Activated naive CD4-positive, alpha-beta T cell treated with anti-CD3 and anti-CD28 coated beads, Interleukin-2, amount 10 ng/mL, durations not matched to agents 7 days and 5 days (primary cell): ENCODE measurements at regions not wholly inside any gene's neighbourhood (a gene's known extent, or its start where the extent isn't known, plus 50 kb on each side); places are given as distances from the start of the nearest gene placed in this dataset.
A peak's percentile ranks its signal among the peaks of the same experiment; 100 is the strongest.
"Not testable (repeated sequence)": the region's sequence is repeated elsewhere in the genome, so short reads cannot be mapped to it uniquely, and the experiment has no call there.

Source experiments
- CTCF ChIA-PET: fragments of 350-600 bp; sonication (Branson Sonifier 250); formaldehyde crosslinking; loops from one replicate; lab custom pipeline; 2021; ENCODE audit warnings: antibody characterized with exemption; lab: Charles Lee
- DNase-seq: peaks from one replicate; pipeline ENCODE4 v3.0.0-alpha.2; 2020
- H3K27ac Mint-ChIP-seq: one replicate; pipeline ENCODE4 v1.8.0; 2021; ENCODE audit warnings: mild to moderate bottlenecking, moderate library complexity, mixed read lengths
- H3K27me3 Mint-ChIP-seq: one replicate; pipeline ENCODE4 v1.8.0; 2021; ENCODE audit warnings: mild to moderate bottlenecking, mixed read lengths
- H3K36me3 Mint-ChIP-seq: one replicate; pipeline ENCODE4 v1.8.0; 2021; ENCODE audit warnings: mixed read lengths
- H3K4me1 Mint-ChIP-seq: one replicate; pipeline ENCODE4 v1.8.0; 2021; ENCODE audit warnings: mixed read lengths
- H3K4me3 Mint-ChIP-seq: one replicate; pipeline ENCODE4 v1.8.0; 2021; ENCODE audit warnings: mild to moderate bottlenecking, moderate library complexity, mixed read lengths
- H3K9me3 Mint-ChIP-seq: one replicate; pipeline ENCODE4 v1.8.0; 2021; ENCODE audit warnings: mixed read lengths

DNA sequence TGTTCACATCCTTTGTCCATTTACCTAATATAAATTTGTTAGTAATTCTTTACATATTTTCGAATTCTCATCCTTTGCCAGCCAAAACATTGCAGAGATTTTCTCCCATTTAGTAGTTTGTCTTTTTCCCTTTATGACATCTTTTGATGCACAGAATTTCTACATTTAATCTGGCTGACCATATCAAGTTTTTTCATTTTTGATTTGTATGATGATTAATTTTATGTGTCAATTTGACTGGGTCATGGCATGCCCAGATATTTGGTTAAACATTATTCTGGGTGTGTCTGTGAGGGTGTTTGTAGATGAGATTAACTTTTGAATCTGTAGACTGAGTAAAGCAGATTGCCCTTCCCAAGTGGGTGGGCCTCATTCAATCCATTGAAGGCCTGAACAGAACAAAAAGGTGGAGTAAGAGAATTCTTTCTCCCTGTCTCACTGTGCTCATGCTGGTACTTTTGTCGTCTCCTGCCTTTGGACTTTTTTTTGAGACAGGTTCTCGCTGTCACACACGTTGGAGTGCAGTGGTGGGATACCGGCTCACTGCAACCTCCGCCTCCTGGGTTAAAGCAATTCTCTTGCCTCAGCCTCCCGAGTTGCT lies 72.1 kb upstream of the EPB41L1 start:
- DNase-seq, result no peak
- Mint-ChIP-seq H3K4me1 (peaks cover 6% of the 10 kb centered on the region), H3K27ac (no peak overlapping the region), H3K9me3 (no peaks in the 10 kb centered on the region), H3K27me3 (peaks cover 38% of the 10 kb centered on the region), H3K4me3 (no peak overlapping the region), H3K36me3 (no peaks in the 10 kb centered on the region)
- CTCF ChIA-PET, result no interaction called here

DNA sequence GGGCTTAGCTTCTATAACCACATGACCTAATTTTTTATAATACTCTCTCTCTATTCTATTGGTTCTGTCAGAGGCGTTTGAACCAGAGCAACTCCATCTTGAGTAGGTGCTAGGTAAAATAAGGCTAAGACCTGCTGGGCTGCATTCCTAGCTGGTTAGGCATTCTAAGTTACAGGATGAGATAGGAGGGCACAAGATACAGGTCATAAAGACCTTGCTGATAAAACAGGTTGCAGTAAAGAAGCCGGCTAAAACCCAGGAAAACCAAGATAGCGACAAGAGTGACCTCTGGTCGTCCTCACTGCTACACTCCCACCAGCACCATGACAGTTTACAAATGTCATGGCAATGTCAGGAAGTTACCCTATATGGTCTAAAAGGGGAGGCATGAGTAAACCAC lies 71.3 kb upstream of the EPB41L1 start:
- DNase-seq, CTCF ChIA-PET, H3K27ac Mint-ChIP-seq, H3K9me3 Mint-ChIP-seq, H3K4me1 Mint-ChIP-seq, H3K4me3 Mint-ChIP-seq, H3K36me3 Mint-ChIP-seq: not testable (repeated sequence)
- H3K27me3 Mint-ChIP-seq, result peaks cover 39% of the 10 kb centered on the region

DNA sequence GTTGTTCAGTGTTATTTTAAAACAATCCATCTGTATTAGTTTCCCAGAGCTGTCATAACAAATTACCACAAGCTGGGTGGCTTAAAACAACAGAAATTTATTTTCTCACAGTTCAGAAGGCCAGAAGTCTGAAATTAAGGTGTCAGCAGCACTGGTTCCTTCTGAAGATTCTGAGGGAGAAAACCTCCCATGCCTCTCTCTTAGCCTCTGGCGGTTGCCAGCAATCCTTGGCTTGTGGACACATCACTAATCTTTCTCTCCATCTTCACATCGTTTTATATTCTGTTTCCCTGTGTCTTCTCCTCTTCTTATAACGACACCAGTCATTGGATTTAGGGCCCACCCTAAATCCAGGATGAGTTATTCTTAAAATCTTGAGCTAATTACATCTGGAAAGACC lies 70.2 kb upstream of the EPB41L1 start:
- Mint-ChIP-seq H3K36me3 (no peaks in the 10 kb centered on the region), H3K27me3 (peaks cover 46% of the 10 kb centered on the region), H3K4me1 (peaks cover 6% of the 10 kb centered on the region), H3K9me3 (no peaks in the 10 kb centered on the region), H3K4me3 (no peak overlapping the region), H3K27ac (no peak overlapping the region)
- DNase-seq, result no peak
- CTCF ChIA-PET, result no interaction called here

DNA sequence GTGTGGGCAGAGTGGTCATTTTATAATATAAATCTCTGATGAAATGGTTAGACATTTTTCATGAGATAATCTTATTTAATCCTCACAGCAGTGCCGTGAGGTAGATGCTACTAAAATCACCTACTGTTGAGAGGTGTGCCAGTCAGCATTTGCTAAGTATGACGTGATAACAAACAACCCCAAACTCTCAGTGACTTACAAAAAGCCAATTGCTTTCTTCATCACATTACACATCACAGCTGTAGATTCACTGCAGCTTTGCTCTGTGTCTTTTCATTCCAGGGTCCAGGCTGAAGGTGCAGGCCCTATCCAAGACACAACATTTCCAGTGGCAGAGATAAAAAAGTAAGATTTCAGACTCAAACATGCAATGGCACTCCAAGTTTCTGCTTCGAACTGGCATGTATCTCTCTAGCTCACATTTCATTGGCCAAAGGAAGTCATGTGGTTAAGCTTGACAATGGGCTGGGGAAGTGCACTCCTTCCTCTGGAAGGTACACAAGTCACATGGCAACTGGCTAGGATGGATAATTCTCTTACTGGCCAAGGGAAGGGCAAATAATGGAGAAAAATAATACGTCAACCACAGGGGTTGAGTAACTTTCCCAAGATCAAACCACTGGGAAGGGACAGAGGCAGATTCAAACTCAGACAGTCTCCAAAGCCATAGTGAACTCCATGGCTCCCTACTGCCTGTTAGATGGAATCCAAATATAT lies 69.5 kb upstream of the EPB41L1 start:
- no peaks in the 10 kb centered on the region for H3K9me3 Mint-ChIP-seq
- CTCF ChIA-PET, result no interaction called here
- no peak for DNase-seq
- H3K4me1 Mint-ChIP-seq, result peaks cover 1% of the 10 kb centered on the region
- H3K36me3 Mint-ChIP-seq, result no peaks in the 10 kb centered on the region
- H3K27me3 Mint-ChIP-seq, result peaks cover 49% of the 10 kb centered on the region
- H3K27ac Mint-ChIP-seq, result no peak overlapping the region
- no peak overlapping the region for H3K4me3 Mint-ChIP-seq

DNA sequence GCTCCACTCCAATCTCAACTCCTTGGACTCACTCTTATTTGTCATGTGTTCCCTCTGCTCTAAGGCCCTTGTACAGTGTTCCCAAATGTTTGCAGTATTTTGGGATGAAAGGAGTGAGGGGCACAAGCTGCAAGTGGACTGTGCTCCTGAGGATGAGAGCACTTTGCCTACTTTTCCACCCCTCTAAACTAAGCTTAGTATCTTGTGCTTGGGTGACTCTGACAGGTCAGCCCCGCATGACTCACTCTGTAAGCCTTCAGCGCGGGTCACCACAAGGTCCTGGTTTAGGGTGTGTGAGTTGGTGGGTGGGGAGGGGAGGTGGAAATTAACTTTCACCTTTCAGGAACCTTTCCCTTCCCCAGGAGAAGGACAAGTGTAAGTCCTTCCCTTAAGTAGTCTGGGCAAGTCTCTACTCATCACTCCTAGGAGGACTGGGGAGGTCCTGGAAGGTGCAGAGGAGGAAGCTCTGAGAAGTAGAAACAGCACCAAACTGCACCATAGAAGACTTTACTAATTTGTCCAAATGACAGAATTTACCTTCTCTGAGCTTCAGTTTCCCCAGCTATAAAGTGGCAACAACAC lies 68.8 kb upstream of the EPB41L1 start:
- Mint-ChIP-seq H3K27ac (no peak overlapping the region), H3K36me3 (no peaks in the 10 kb centered on the region), H3K4me3 (no peak overlapping the region), H3K4me1 (no peaks in the 10 kb centered on the region), H3K9me3 (no peaks in the 10 kb centered on the region), H3K27me3 (peaks cover 55% of the 10 kb centered on the region)
- CTCF ChIA-PET, result no interaction called here
- DNase-seq, result no peak

DNA sequence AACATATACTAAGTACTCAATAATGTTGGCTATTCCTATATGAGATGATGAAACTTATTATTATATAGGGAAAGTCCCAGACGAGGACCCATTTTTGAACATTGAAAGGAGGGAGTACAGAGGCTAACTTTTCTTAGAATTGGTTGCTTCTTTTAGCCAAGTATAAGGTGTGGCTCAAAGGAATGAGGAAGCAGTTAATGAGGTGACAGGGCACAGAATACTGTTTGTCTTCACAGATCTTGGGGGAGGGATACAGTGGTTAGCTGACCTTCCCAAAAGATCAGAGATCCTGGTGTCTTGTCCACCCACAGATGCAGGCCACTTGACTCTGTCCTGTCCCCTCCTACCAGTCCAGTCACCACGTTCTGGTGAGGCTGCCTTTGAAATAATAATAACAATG lies 67.8 kb upstream of the EPB41L1 start:
- no peak overlapping the region for H3K27ac Mint-ChIP-seq
- H3K4me1 Mint-ChIP-seq, result peaks cover 1% of the 10 kb centered on the region
- no peaks in the 10 kb centered on the region for H3K9me3 Mint-ChIP-seq
- H3K27me3 Mint-ChIP-seq, result peaks cover 65% of the 10 kb centered on the region
- H3K4me3 Mint-ChIP-seq, result no peak overlapping the region
- DNase-seq, result no peak
- CTCF ChIA-PET, result interaction anchor here (0.7 kb wide), 1 partner anchor 531 kb away, joined by 3 read pairs; no protein-coding TSS in a partner anchor
- no peaks in the 10 kb centered on the region for H3K36me3 Mint-ChIP-seq

DNA sequence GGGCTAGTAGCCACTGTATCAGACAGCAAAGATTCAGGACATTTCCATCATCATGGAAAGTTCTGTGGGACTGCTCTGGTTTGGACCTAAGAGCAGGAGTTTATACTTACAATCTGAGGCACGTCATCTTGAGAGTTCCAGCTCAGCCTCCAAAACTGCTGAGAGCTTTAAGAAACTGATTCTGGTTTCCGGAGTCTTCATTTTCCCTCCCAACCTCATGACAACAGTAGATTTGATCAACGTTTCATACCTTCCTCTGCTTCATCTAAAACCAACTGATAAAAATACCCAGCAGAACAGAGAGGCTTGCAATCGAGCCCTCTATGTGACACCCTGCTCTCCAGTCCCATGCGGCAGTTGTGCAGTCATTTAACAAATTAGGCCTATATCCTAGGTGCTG lies 64.3 kb upstream of the EPB41L1 start:
- peaks cover 95% of the 10 kb centered on the region for H3K27me3 Mint-ChIP-seq
- CTCF ChIA-PET, result no interaction called here
- no peak overlapping the region for H3K27ac Mint-ChIP-seq

DNA sequence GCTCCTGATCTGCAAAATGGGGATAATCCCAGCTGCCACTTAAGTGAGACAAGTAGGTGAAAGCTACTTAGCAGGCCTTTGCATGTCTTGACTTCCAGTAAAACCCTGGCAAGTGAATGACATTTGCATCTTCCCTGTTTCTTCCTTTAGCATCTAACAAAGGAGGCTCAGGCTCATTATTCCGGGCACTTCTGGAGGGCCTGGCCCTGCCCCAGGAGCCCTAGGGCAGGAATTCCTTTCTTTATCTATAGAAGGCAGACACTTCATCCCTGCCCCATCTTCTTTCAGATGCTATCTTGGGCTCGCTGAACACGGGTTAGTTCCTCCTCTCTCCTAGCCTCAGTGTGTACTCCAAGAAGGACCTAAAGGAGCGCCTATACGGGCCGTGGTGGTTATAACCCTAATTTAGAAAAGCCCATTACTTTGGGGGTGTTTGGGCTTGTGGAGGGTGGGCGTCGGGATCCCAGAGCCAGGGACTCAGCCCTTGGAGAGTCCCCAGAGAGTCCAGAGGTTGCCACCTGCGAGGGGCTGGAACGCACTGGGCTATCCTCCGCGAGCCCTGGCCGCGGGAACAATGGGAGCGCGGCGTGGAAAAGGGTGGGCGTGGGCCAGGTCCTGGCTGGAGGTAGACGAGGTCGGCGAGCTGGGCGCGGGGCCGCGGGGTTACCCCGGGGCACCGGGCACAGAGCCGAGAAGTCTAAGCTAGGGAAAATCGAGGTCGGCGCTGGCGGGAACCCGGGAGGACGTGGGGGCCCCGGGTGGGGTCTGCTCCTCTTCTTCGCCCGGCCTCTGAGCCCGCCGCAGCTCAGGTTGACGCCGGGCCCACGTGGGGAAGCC lies 62.8 kb upstream of the EPB41L1 start:
- Mint-ChIP-seq H3K36me3 (peaks cover 4% of the 10 kb centered on the region), H3K9me3 (no peaks in the 10 kb centered on the region), H3K4me1 (peaks cover 17% of the 10 kb centered on the region), H3K27me3 (peaks cover 95% of the 10 kb centered on the region), H3K27ac (no peak overlapping the region), H3K4me3 (peak overlapping the region; percentile 19)
- CTCF ChIA-PET, result no interaction called here
- no peak for DNase-seq

More for the DNA sequence above, 64.3 kb upstream of the EPB41L1 start:
- peaks cover 17% of the 10 kb centered on the region for H3K4me1 Mint-ChIP-seq
- DNase-seq, result no peak
- peaks cover 4% of the 10 kb centered on the region for H3K36me3 Mint-ChIP-seq
- H3K4me3 Mint-ChIP-seq, result no peak overlapping the region
- H3K9me3 Mint-ChIP-seq, result no peaks in the 10 kb centered on the region

DNA sequence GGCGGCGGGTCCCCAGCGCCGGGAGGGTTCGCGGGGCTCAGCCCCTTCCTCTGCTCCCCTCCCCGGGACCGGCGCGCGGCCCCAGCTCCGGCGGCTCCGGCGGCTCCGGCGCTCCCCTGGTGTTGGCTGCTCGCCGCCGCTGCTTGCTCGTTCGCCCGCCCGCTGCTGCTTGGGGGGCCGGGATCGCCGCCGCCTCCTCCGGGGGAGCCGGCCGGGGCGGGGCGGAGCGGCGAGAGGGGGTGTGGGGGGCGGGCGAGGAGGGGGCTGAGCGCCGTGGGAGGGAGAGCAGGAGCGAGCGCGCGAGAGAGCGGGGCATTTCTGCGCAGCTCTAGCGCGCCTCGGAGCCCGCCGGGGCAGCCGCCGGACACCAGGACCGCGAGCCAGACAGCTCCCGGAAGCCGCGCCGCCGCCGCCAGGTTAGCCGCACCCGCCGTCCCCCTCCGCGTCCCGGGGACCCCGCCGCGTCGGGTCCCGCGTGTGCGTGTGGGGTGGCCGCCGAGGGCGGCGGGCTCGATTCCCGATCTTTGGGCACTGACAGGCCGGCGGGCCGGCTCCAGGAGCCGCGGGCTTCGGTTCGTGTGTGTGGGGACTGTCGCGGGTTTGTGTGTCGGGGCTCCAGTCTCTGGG lies 62.0 kb upstream of the EPB41L1 start:
- no peaks in the 10 kb centered on the region for H3K9me3 Mint-ChIP-seq
- H3K27me3 Mint-ChIP-seq, result peaks cover 88% of the 10 kb centered on the region
- DNase-seq, result peak; percentile 33
- CTCF ChIA-PET, result no interaction called here
- peaks cover 19% of the 10 kb centered on the region for H3K4me1 Mint-ChIP-seq
- H3K36me3 Mint-ChIP-seq, result peaks cover 4% of the 10 kb centered on the region
- H3K27ac Mint-ChIP-seq, result no peak overlapping the region
- H3K4me3 Mint-ChIP-seq, result peak overlapping the region; percentile 77

DNA sequence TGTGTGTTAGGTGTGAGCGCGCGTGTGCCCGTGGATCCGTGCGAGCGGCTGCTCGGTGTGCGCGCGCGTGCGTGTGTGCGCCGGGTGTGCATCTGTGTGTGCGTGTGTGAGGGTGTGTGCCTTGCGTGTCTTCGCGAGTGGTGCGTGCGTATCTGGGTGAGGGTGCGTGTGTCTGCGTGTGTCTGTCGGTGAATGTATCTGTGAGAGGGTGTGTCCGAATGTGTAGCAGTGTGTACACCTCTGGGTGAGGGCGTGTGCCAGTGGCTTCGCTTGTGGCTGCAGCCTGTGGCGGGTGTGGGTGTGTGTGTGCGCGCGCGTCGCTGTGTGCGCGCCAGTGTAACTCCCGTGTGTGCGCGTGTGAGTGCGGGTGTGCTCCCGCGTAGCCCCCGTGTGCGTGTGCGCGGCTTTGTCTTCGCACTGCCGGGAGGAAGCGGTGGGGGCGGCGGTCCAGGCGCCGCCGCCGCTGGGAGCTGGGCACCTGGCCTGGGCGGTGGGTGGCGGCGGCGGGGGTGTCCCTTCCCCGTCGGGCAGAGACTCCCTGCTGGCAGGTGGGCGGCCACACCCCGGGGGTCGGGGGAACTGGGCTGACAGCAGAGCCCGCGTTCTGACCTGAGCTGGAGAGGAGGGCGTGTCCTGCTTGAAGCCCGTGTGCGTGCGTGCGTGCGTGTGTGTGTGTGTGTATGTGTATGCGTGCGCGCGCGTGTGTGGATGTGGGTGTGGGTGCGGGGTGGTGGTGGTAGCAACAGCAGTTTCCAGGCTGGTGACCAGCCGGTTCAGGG lies 61.3 kb upstream of the EPB41L1 start:
- CTCF ChIA-PET, result no interaction called here
- peak overlapping the region; percentile 77 for H3K4me3 Mint-ChIP-seq
- H3K4me1 Mint-ChIP-seq, result peaks cover 24% of the 10 kb centered on the region
- peaks cover 85% of the 10 kb centered on the region for H3K27me3 Mint-ChIP-seq
- no peaks in the 10 kb centered on the region for H3K9me3 Mint-ChIP-seq
- H3K27ac Mint-ChIP-seq, result no peak overlapping the region
- peak; percentile 55 for DNase-seq
- peaks cover 4% of the 10 kb centered on the region for H3K36me3 Mint-ChIP-seq

DNA sequence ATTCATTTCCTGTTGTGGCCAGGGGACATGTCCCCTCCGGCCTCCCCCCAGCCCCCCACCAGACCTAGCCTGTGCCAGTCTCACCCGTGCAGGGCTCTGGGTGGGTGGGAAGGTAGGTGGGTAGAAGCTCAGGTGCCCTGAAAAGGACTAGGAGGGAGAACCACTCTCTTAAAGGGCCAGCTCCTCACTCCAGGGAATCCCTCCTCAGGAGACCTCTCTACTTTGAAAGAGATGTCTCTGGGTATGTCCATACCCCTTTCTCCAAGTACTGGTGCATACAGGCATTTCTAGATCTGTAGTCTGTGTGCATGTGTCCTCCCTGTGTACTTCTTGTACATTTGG lies 60.8 kb upstream of the EPB41L1 start:
- Mint-ChIP-seq H3K27ac (no peak overlapping the region), H3K27me3 (peaks cover 79% of the 10 kb centered on the region), H3K9me3 (no peaks in the 10 kb centered on the region), H3K36me3 (peaks cover 4% of the 10 kb centered on the region), H3K4me1 (peaks cover 26% of the 10 kb centered on the region), H3K4me3 (peak overlapping the region; percentile 77)
- CTCF ChIA-PET, result no interaction called here
- no peak for DNase-seq

DNA sequence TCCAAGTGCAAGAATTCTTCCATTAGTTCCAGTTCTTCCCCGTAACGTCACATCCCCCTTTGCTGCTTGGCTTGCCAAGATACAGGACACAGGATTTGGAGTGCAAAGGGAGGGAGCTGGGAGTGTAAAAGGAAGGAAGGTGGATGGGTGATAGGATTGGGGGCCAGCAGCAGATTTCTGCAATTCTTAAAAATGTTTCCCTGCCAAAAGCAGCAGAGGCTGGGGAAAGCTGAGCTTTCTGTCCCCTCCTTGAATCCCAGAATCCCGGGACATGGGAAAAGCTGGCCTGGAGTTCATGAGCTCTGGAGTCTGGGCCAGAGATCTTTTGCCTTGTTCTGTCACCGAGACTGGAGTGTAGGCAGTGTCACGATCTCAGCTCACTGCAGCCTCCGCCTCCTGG lies 60.0 kb upstream of the EPB41L1 start:
- Mint-ChIP-seq H3K4me1 (peaks cover 26% of the 10 kb centered on the region), H3K9me3 (no peaks in the 10 kb centered on the region), H3K36me3 (peaks cover 4% of the 10 kb centered on the region), H3K27ac (no peak overlapping the region), H3K27me3 (peaks cover 74% of the 10 kb centered on the region), H3K4me3 (no peak overlapping the region)
- CTCF ChIA-PET, result no interaction called here
- DNase-seq, result no peak

DNA sequence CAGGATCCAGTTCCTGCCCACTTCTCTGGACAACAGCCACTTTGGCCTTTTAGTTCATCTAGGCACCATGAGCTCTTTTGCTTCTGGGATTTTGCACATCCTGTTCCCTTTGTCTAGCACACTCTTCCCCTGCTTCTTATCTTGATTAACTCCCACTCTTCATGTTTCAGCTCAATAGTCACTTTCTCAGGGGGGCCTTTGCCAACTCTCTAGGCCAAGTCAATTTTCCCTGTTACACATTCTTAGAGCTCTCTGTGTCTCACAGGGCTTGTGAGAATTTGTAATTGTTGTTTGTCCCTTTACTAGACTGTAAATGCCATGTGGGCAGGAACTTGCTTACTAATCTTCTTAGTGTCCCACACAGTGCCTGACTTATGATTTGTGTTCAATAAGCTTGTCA lies 58.1 kb upstream of the EPB41L1 start:
- no peak for DNase-seq
- H3K36me3 Mint-ChIP-seq, result peaks cover 4% of the 10 kb centered on the region
- H3K4me3 Mint-ChIP-seq, result no peak overlapping the region
- H3K4me1 Mint-ChIP-seq, result peaks cover 26% of the 10 kb centered on the region
- peaks cover 63% of the 10 kb centered on the region for H3K27me3 Mint-ChIP-seq
- H3K27ac Mint-ChIP-seq, result no peak overlapping the region
- CTCF ChIA-PET, result interaction anchor here (0.6 to 1.6 kb wide), 3 partner anchors 42 to 371 kb away, joined by 3 to 7 read pairs (median 5); no protein-coding TSS in a partner anchor
- H3K9me3 Mint-ChIP-seq, result no peaks in the 10 kb centered on the region
